GM20000 (cell line): ENCODE measurements at regions not wholly inside any gene's neighbourhood (a gene's known extent, or its start where the extent isn't known, plus 50 kb on each side); places are given as distances from the start of the nearest gene placed in this dataset.

ENCODE experiments used
- DNase-seq: peaks from one replicate; pipeline ENCODE4 v3.0.0; 2012; ENCODE audit warnings: low spot score
- CTCF ChIP-seq: IDR thresholded peaks from 2 replicates; pipeline ENCODE4 v1.5.1; 2012; ENCODE audit warnings: mild to moderate bottlenecking, control low read depth; ENCODE audit errors: extremely low read depth, missing control alignments

- no peak for TF ChIP-seq CTCF
- no peak for DNase-seq
These were observed 62.7 kb upstream of the RPH3A start for GRCh38 chr12:112728864-112729263.

GRCh38 chr12:112734859-112735695, 56.5 kb upstream of the RPH3A start:
- no peak for TF ChIP-seq CTCF
- DNase-seq: no peak

- no peak for DNase-seq
These were observed 53.0 kb upstream of the RPH3A start for GRCh38 chr12:112738531-112738930.

GRCh38 chr12:112740387-112740934, 51.1 kb upstream of the RPH3A start:
- no peak for DNase-seq
- TF ChIP-seq CTCF: no peak

More at GRCh38 chr12:112738531-112738930, 53.0 kb upstream of the RPH3A start:
- no peak for TF ChIP-seq CTCF

- DNase-seq: no peak
- no peak for TF ChIP-seq CTCF
These were observed 50.4 kb upstream of the RPH3A start for GRCh38 chr12:112741106-112741505.
